ENCODE measurements at regions not wholly inside any gene's neighbourhood (a gene's known extent, or its start where the extent isn't known, plus 50 kb on each side); places are given as distances from the start of the nearest gene placed in this dataset.

DNA sequence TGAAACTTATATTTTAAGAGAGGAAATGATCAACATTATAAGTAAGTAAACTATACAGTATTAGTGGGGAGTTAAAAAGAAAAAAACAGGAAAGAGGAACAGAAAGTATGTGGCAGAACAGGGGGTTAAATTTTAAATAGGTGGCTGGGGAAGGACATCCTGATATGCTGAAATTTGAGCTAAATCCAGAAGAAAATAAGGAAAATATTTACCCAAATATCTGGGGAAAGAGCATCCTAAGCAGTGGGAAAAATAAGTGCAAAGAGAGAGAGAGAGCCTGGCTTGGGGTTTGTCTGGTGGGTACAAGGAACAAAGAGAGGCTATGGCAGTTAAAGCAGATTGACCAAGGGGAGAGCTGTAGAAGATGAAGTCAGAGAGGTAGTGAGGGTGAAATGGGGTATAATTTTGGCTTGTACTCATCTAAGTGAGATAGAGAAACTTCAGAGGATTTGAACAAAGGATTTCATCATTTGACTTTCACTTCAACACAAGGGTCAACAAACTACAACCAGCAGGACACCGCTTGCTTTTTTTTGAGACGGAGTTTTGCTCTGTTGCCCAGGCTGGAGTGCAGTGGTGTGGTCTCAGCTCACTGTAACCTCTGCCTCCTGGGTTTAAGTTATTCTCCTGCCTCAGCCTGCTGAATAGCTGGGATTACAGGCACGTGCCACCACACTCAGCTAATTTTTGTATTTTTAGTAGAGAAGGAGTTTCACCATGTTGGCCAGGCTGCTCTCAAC lies 328.4 kb upstream of the CNR1 start:
- Histone ChIP-seq H3K9me3 (ENCODE audit: control insufficient read depth, insufficient read depth, low read depth, low read length) (no peaks in the 10 kb centered on the region), H3K27me3 (ENCODE audit: control insufficient read depth, insufficient read depth, low read length) (no peaks in the 10 kb centered on the region), H3K4me1 (ENCODE audit: control insufficient read depth, insufficient read depth, low read length) (no peaks in the 10 kb centered on the region), H3K36me3 (ENCODE audit: control insufficient read depth, insufficient read depth, low read length) (no peaks in the 10 kb centered on the region), H3K4me3 (ENCODE audit: low read depth in 2 of 2, low read length in 2 of 2) (no peak overlapping the region), H3K27ac (ENCODE audit: low read length) (no peak overlapping the region)
- intact Hi-C loops (cut with micrococcal nuclease; ENCODE audit: unreplicated experiment) (no loop called here), in situ Hi-C loops (cut with HindIII; ENCODE audit: low pct_unique_long_range_greater_than_20kb, low sequenced_read_pairs) (no loop called here)
- TF ChIP-seq POLR2AphosphoS5 (IDR thresholded peaks at IDR 0.05; ENCODE audit: low read depth, low read length) (no peak), TCF7L2 (IDR thresholded peaks at IDR 0.05; ENCODE audit: low read depth, low read length) (no peak)
- TF ChIP-seq, protein P1, sequence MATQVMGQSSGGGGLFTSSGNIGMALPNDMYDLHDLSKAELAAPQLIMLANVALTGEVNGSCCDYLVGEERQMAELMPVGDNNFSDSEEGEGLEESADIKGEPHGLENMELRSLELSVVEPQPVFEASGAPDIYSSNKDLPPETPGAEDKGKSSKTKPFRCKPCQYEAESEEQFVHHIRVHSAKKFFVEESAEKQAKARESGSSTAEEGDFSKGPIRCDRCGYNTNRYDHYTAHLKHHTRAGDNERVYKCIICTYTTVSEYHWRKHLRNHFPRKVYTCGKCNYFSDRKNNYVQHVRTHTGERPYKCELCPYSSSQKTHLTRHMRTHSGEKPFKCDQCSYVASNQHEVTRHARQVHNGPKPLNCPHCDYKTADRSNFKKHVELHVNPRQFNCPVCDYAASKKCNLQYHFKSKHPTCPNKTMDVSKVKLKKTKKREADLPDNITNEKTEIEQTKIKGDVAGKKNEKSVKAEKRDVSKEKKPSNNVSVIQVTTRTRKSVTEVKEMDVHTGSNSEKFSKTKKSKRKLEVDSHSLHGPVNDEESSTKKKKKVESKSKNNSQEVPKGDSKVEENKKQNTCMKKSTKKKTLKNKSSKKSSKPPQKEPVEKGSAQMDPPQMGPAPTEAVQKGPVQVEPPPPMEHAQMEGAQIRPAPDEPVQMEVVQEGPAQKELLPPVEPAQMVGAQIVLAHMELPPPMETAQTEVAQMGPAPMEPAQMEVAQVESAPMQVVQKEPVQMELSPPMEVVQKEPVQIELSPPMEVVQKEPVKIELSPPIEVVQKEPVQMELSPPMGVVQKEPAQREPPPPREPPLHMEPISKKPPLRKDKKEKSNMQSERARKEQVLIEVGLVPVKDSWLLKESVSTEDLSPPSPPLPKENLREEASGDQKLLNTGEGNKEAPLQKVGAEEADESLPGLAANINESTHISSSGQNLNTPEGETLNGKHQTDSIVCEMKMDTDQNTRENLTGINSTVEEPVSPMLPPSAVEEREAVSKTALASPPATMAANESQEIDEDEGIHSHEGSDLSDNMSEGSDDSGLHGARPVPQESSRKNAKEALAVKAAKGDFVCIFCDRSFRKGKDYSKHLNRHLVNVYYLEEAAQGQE (IDR thresholded peaks at IDR 0.05; ENCODE audit: insufficient read depth in 1 of 2, low read depth in 2 of 2, low read length in 1 of 2): no peak
- TF ChIP-seq, protein P2, sequence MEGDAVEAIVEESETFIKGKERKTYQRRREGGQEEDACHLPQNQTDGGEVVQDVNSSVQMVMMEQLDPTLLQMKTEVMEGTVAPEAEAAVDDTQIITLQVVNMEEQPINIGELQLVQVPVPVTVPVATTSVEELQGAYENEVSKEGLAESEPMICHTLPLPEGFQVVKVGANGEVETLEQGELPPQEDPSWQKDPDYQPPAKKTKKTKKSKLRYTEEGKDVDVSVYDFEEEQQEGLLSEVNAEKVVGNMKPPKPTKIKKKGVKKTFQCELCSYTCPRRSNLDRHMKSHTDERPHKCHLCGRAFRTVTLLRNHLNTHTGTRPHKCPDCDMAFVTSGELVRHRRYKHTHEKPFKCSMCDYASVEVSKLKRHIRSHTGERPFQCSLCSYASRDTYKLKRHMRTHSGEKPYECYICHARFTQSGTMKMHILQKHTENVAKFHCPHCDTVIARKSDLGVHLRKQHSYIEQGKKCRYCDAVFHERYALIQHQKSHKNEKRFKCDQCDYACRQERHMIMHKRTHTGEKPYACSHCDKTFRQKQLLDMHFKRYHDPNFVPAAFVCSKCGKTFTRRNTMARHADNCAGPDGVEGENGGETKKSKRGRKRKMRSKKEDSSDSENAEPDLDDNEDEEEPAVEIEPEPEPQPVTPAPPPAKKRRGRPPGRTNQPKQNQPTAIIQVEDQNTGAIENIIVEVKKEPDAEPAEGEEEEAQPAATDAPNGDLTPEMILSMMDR (IDR thresholded peaks at IDR 0.05): no peak
- DNase-seq (ENCODE audit: low read depth, low spot score) (no peak), ATAC-seq (no peak)
- BruUV-seq (replicated peaks): no TSS peak
- ChIA-PET CTCF (no interaction called here), POLR2A (no interaction called here)

DNA sequence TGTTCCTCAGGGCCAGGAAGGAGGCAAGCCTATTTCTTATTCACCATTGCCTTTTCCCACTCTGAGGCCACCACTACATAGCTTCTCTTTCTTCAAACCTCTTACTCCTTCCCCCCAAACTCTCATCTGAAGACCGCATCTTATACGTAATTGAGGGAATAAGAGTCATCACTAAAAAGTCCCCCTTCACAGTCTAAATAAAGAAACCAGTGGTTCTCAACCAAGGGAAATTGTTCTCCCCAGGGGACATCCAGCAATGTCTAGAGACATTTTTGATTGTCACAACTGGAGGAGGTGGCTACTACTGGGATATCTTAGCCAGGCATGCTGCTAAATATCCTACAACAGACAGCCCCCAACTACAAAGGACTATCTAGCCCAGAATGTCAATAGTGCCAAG lies 327.6 kb upstream of the CNR1 start:
- ATAC-seq (no peak), DNase-seq (ENCODE audit: low read depth, low spot score) (no peak)
- no peak overlapping the region for H3K4me3 ChIP-seq (ENCODE audit: low read depth in 2 of 2, low read length in 2 of 2)
- no peaks in the 10 kb centered on the region for H3K4me1 ChIP-seq (ENCODE audit: control insufficient read depth, insufficient read depth, low read length)
- CTCF ChIA-PET: no interaction called here
- in situ Hi-C loops (cut with HindIII; ENCODE audit: low pct_unique_long_range_greater_than_20kb, low sequenced_read_pairs) (no loop called here), intact Hi-C loops (cut with micrococcal nuclease; ENCODE audit: unreplicated experiment) (no loop called here)
- no peaks in the 10 kb centered on the region for H3K36me3 ChIP-seq (ENCODE audit: control insufficient read depth, insufficient read depth, low read length)
- POLR2A ChIA-PET: interaction anchor here (0.5 kb wide), 1 partner anchor 795 kb away, joined by 3 read pairs; no protein-coding TSS in a partner anchor
- TF ChIP-seq TCF7L2 (IDR thresholded peaks at IDR 0.05; ENCODE audit: low read depth, low read length) (no peak), SIN3A (IDR thresholded peaks at IDR 0.05; ENCODE audit: borderline replicate concordance, insufficient read depth, low read depth, low read length) (no peak), POLR2AphosphoS5 (IDR thresholded peaks at IDR 0.05; ENCODE audit: low read depth, low read length) (no peak)
- TF ChIP-seq, protein P1 (IDR thresholded peaks at IDR 0.05; ENCODE audit: insufficient read depth in 1 of 2, low read depth in 2 of 2, low read length in 1 of 2): no peak
- no peak overlapping the region for H3K27ac ChIP-seq (ENCODE audit: low read length)
- H3K9me3 ChIP-seq (ENCODE audit: control insufficient read depth, insufficient read depth, low read depth, low read length): no peaks in the 10 kb centered on the region
- no TSS peak for BruUV-seq (replicated peaks)
- H3K27me3 ChIP-seq (ENCODE audit: control insufficient read depth, insufficient read depth, low read length): no peaks in the 10 kb centered on the region
